HG03342 (cell line): ENCODE measurements at regions not wholly inside any gene's neighbourhood (a gene's known extent, or its start where the extent isn't known, plus 50 kb on each side); places are given as distances from the start of the nearest gene placed in this dataset.
A peak's percentile ranks its signal among the peaks of the same experiment; 100 is the strongest.

Experiments used
- ATAC-seq: cut with Tn5 transposase; IDR thresholded peaks from one replicate; pipeline ENCODE4 v1.9.1; 2021; ENCODE audit warnings: mild to moderate bottlenecking, moderate library complexity; ENCODE audit not compliant: unreplicated experiment

DNA sequence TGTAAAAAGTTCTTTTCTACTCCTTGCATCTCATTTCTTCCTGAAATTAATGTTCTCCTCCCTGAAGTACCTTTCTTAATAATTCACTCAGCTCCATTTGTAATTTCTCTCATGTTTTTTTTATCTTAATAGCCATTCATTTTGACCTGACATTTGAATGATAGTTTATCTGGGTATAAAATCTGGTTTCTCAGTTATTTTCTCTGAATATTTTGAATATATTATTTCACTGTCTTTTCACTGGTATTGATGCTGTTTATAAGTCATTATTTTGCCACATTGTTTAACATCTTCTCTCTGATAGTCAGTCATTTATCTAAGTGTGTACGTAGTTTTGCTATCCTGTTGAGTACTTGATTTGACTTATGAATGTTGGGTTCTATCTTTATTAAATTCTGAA lies 68.8 kb upstream of the ARHGAP18 start:
- no peak for ATAC-seq

DNA sequence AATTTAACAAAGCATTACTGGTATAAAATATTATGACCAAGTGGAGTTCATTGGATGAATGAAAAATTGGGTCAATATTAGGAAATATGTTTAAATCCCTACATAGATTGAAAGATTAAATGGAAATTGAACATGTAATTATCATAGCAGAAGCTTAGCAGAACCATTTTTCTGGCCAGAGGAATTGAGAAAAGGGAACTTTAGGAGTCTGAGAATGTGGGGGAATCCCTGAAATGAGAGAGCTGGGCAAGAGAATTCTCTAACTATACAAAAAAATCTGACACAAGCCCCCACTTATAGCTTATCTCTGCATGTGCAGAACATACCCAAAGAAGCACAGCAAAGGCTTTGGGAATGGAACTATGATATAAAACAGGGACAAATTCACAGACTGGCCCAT lies 67.4 kb upstream of the ARHGAP18 start:
- no peak for ATAC-seq

DNA sequence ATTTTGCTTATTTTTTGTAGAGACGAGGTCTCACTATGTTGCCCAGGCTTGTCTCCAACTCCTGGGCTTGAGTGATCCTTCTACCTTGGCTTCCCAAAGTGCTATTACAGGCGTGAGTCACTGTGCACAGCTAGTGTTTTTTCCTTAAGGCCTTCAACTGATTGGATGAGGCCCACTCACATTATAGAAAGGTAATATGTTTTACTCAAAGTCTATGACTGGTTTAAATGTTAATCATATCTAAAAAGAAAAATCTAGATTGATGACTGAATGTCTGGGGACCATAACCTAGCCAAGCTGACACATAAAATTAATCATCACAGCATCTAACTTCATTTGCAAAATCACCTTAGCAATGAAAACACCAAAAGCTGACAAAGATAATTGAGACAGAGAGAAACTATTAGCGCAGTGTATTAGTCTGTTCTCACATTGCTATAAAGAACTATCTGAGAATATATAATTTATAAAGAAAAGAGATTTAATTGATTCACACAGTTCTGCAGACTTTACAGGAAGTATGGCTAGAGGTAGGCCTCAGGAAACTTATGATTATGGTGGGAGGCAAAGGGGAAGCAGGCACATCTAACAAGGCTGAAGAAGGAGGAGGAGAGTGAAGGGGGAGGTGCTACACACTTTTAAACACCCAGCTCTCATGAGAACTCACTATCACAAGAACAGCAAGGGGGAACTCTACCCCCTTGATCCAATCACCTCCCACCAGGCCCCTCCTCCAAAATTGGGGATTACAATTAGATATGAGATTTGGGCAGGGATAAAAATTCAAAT lies 66.8 kb upstream of the ARHGAP18 start:
- no peak for ATAC-seq

DNA sequence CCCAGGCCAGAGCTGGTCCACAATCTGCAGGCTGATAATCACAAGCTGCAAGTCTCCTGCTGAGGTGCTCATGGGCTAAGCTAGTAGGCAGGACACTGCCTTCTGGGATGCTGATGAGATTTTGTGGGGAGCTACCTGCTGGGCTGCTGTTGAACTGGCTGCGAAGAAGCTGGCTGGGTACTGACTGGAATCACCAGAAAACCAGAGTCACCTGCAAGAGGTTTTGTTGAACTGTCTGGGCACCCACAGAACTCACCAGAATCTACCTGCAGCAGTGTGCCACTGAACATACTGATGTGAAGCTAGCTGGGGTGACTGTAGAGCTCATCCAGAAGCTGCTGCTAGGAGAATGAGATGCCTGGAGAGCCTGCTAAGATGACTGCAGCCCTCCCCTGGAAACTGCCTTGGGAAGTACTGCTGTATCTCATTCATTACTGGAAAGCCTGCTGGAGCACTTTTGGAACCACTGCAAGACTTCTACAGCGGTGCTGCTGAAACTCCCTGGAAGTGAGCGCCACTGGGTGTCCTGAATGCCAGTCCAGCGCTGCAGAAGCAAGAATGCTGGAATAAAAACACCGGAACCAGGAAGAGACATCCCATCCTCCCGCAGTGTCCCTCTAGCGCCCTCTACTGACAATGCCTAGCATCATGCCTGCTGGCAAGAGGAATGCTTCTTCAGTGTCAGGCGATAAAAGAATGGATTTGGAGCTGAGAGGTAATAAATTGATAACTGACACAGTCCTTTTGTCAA lies 64.9 kb upstream of the ARHGAP18 start:
- no peak for ATAC-seq

DNA sequence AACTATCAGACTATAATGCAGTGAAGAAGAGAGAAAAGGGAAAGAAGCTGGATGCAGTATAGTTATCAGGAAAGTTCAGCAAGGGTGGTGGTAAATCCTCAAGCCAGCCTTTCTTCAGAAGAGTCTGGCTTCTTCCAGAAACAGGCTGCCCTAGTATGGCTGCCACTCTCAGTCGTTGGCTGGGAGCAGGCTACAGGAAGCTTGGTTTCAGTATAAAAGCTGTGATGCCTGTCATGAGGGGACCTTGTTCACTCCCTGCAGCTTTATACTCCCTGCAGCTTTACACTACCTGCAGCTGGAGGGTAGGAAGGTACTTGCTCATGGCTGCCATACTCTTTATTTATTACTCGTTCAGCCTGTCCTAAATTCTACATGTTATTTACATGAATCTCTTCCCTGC lies 63.3 kb upstream of the ARHGAP18 start:
- no peak for ATAC-seq

DNA sequence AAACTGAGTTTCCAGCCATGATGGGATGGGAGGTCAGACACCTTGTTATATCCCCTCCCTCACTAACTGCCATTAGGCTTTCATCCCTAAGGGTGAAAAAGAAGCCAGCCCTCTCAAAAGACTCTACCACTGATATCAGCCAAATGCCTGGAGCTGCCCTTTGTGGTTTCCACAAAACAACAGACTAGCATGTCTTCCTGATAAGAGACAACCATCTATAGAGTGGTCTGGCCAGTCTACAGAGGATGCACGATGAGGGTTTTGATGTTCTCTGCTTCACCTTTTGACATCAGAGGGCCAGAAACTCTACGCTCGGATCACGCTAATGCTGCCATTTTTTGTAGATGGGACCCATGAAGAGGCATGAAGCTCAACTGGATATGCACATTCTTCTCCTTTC lies 61.7 kb upstream of the ARHGAP18 start:
- no peak for ATAC-seq

DNA sequence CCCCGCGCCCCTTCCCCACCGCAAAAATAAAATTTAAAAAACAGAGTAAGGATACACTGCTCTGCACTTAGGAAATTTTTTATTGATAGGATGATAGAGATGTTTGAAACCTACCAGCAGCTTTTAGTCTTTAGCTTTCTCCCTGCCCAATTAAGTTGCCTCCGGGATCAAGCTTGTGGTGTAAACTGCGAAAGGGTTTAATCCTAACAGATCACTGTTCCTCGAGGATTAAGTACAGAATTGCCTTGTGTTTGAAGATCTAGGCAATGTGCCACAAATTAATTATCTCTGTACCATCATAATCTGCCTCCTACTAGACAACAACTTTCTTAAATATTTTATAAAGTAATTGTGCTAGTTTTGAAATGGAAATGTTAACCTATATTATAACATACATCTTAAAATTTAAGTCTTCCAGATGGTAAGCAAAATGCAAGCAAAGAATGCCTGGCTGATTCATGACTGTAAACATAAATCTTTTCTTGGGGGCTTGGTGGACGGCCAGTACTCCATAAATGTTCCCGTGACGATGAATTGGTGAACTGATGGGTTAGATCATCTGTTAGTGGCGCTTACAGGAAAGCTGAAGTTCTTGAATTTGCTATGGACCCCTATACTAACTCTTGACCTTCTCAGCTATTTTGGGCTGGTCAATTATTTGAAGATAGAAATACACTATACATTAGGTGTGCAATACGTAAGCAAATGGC lies 58.0 kb upstream of the ARHGAP18 start:
- no peak for ATAC-seq

DNA sequence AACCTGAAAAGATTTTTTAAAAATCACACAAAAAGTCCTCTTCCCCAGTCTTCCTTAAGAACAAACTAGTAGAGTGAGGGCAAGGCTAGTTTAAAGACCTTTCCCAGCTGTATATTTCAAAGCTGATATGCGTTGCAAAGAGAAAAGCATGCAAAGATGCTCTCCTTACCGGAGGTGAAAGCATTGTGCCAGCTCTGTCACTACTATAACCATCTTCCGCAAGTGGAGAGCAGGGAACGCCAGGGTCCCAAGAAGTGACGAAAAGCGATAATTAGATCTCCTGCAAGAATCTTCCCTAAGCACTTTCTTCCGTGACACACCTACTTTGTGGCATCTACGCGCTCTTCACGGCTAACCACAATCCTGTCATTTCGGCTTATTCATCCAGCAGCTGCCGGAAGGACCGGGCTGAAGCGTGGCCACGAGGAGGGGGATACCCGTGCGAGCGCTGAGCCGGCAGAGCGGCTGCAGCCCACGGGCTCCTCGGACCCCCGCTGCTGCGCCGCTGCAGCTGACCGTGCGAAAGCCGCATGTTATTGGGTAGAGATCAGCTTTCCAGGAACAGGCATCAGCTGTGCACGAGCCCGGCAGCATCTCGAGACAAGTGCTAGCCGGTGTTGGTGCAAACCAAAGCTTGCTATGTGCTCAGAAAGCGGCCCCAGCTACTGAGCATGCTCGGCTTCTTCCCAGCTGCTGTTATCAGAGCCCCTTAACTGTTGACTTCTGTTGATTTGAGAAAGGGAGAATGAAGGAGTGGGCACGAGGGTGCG lies 57.2 kb upstream of the ARHGAP18 start:
- ATAC-seq, result peak; percentile 88

DNA sequence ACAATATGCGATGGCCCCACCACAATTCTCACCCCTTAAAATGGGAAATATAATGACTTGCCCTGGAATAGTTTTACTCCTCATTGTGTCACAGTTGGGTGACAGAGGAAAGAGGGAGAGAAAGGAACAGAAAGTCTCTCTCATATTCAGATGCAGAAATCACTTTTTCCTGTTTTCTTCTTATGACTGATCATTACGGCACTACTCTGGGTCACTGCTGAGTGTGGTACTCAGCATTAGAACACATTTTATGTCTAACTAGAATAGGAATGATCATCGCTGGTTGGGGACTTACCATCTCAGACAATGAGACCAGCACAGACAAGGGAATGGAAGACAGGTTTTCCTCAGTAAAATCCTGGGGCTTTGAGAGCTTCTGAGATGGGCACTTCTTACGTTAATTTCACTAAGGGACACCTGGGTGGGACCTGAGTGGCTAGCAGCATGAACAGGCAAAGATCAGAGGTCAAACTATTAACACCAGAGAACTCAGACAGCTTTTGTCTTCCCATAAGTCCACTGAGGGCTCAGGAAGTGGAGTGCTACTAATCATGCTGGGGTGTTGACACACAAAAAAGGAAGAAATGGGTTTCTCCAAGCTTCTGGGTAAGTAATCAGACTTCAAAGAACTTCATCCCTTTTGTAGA lies 54.9 kb upstream of the ARHGAP18 start:
- no peak for ATAC-seq

DNA sequence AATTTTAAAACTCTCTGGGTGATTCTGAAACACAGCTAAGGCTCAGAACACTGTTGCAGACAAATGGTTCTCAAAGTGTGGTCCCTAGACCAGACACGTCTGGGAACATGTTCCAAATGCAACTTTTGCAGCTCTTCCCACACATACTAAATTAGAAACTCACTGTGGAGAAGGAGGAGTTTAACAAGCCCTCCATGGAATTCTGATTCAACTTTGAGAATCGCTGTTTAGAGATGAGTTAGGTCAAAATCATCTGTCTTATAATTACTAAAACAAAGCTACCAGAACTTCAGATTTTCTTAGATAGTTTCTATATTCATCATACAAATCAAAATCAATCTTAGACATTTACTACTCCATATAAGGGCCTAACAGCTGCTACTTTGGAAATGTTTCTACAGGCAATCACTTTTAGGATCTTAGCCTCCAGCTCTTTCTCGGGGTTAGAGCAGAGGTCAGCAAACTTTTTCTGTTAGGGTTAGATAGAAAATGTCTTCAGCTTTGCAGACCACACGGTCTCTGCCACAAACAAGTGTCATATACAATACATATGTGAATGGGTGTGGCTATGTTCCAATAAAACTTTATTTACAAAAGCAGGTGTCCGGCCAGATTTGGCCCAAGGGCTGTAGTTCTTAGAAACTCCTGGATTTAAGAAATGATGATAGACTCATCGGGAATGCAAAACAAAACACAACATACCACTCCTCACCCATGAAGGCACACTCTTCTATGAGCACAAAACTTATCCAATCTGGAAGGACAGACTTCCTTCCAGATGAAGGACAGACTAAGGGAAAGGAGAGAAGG lies 50.0 kb upstream of the ARHGAP18 start:
- no peak for ATAC-seq
